Astrocyte (in vitro differentiated cells and primary cell): ENCODE measurements at regions not wholly inside any gene's neighbourhood (a gene's known extent, or its start where the extent isn't known, plus 50 kb on each side); places are given as distances from the start of the nearest gene placed in this dataset.

ENCODE experiments used
- DNase-seq: peaks from one replicate; pipeline ENCODE4 v3.0.0-alpha.2; 2010; ENCODE audit warnings: low read depth
- FAIRE-seq: peaks from 2 replicates; lab custom pipeline; 2011; peaks lifted over from hg19 to GRCh38; lab: Jason Lieb, UNC
- H2AFZ ChIP-seq: 2 replicates; pipeline ENCODE4 v1.6.0; 2012; ENCODE audit warnings: low read depth, low read length, inconsistent platforms
- H3K27ac ChIP-seq: 2 replicates; pipeline ENCODE4 v1.5.1; 2011; ENCODE audit warnings: low read depth, low read length, inconsistent platforms
- H3K27me3 ChIP-seq: 2 replicates; pipeline ENCODE4 v1.6.0; 2011; ENCODE audit warnings: low read length, inconsistent platforms; ENCODE audit not compliant: insufficient read depth
- H3K36me3 ChIP-seq: 2 replicates; pipeline ENCODE4 v1.5.1; 2011; ENCODE audit warnings: low read length, inconsistent platforms; ENCODE audit not compliant: insufficient read depth
- H3K4me1 ChIP-seq: 2 replicates; pipeline ENCODE4 v1.5.1; 2011; ENCODE audit warnings: low read length, inconsistent platforms; ENCODE audit not compliant: insufficient read depth
- H3K4me2 ChIP-seq: 2 replicates; pipeline ENCODE4 v1.6.0; 2012; ENCODE audit warnings: low read length, inconsistent platforms
- H3K4me3 ChIP-seq: 2 replicates; pipeline ENCODE4 v1.5.1; 2011; ENCODE audit warnings: low read depth, mild to moderate bottlenecking, low read length, inconsistent platforms; ENCODE audit not compliant: insufficient read depth
- H3K79me2 ChIP-seq: 2 replicates; pipeline ENCODE4 v1.6.0; 2012; ENCODE audit warnings: mild to moderate bottlenecking, low read length, inconsistent platforms; ENCODE audit not compliant: insufficient read depth
- H3K9ac ChIP-seq: 2 replicates; pipeline ENCODE4 v1.6.0; 2012; ENCODE audit warnings: mild to moderate bottlenecking, low read length, inconsistent platforms
- H3K9me3 ChIP-seq: 2 replicates; pipeline ENCODE4 v1.5.1; 2012; ENCODE audit warnings: low read depth, mild to moderate bottlenecking, low read length, inconsistent platforms; ENCODE audit not compliant: insufficient read depth
- H4K20me1 ChIP-seq: 2 replicates; pipeline ENCODE4 v1.6.0; 2012; ENCODE audit warnings: low read length, inconsistent platforms; ENCODE audit not compliant: insufficient read depth
- H3K27ac Mint-ChIP-seq: one replicate; pipeline ENCODE4 v1.8.0; 2021; ENCODE audit warnings: mild to moderate bottlenecking, mixed read lengths; ENCODE audit not compliant: unreplicated experiment
- H3K27me3 Mint-ChIP-seq: one replicate; pipeline ENCODE4 v1.8.0; 2021; ENCODE audit warnings: low read depth, mixed read lengths; ENCODE audit not compliant: unreplicated experiment
- H3K36me3 Mint-ChIP-seq: one replicate; pipeline ENCODE4 v1.8.0; 2021; ENCODE audit warnings: low read depth, mixed read lengths; ENCODE audit not compliant: unreplicated experiment
- H3K4me1 Mint-ChIP-seq: one replicate; pipeline ENCODE4 v1.8.0; 2021; ENCODE audit warnings: low read depth, mixed read lengths; ENCODE audit not compliant: unreplicated experiment
- H3K4me3 Mint-ChIP-seq: one replicate; pipeline ENCODE4 v1.8.0; 2021; ENCODE audit warnings: mild to moderate bottlenecking, moderate library complexity, mixed read lengths; ENCODE audit not compliant: unreplicated experiment
- H3K9me3 Mint-ChIP-seq: one replicate; pipeline ENCODE4 v1.8.0; 2021; ENCODE audit warnings: mild to moderate bottlenecking, mixed read lengths; ENCODE audit not compliant: unreplicated experiment
- EZH2 ChIP-seq: IDR thresholded peaks from 2 replicates; pipeline ENCODE4 v1.6.1; 2012; ENCODE audit warnings: mild to moderate bottlenecking, low read length, inconsistent platforms; ENCODE audit not compliant: insufficient read depth
- TF ChIP-seq, protein P1 (sequence below): IDR thresholded peaks from 2 replicates; pipeline ENCODE4 v1.5.1; 2011; ENCODE audit warnings: low read depth, mild to moderate bottlenecking, inconsistent platforms, low read length, moderate library complexity; ENCODE audit not compliant: insufficient read depth

DNA sequence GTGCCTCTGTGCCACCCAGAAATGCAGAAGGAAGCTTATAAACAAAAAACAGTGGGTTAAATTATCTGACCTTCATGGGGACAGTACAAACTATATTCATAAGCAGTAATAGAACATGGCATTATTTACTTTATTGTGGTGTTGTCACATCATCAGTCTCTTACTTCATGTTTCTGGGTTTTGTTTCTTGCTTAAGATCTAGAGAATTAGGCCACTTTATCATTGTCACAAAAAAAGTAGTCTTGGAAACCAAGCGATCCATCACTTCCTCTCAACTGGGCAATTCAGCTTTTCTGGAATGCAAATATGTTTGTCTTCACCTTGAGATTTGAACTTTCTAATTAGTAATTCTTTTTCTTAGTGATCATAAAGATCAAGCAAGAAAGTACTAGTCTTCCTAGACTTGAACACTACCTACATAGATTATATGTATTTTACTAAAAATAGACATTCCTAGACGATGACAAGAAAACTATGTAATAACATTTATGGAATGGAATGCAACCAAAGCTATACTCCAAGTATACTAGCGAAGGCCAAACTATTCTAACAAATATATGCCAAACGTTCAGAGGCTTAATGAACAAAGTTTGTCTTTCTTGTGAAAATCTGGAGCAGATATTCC, 363.4 kb downstream of the DAD1 start:
- H3K4me2 ChIP-seq, result peak overlapping the region; percentile 72
- H3K27me3 Mint-ChIP-seq, result peaks cover 2% of the 10 kb centered on the region
- TF ChIP-seq EZH2, result no peak
- TF ChIP-seq, protein P1, sequence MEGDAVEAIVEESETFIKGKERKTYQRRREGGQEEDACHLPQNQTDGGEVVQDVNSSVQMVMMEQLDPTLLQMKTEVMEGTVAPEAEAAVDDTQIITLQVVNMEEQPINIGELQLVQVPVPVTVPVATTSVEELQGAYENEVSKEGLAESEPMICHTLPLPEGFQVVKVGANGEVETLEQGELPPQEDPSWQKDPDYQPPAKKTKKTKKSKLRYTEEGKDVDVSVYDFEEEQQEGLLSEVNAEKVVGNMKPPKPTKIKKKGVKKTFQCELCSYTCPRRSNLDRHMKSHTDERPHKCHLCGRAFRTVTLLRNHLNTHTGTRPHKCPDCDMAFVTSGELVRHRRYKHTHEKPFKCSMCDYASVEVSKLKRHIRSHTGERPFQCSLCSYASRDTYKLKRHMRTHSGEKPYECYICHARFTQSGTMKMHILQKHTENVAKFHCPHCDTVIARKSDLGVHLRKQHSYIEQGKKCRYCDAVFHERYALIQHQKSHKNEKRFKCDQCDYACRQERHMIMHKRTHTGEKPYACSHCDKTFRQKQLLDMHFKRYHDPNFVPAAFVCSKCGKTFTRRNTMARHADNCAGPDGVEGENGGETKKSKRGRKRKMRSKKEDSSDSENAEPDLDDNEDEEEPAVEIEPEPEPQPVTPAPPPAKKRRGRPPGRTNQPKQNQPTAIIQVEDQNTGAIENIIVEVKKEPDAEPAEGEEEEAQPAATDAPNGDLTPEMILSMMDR, result no peak
- H3K27ac Mint-ChIP-seq, result peak overlapping the region; percentile 88
- peaks cover 15% of the 10 kb centered on the region for H3K4me1 ChIP-seq
- no peaks in the 10 kb centered on the region for H3K79me2 ChIP-seq
- H3K4me1 Mint-ChIP-seq, result peaks cover 28% of the 10 kb centered on the region
- peak overlapping the region; percentile 29 for H2AFZ ChIP-seq
- peak overlapping the region; percentile 92 for H3K27ac ChIP-seq
- H3K4me3 ChIP-seq, result peak overlapping the region; percentile 31
- FAIRE-seq (peak; percentile 73), DNase-seq (peak; percentile 78)
- no peaks in the 10 kb centered on the region for H3K9me3 ChIP-seq
- H3K27me3 ChIP-seq, result no peaks in the 10 kb centered on the region
- no peaks in the 10 kb centered on the region for H3K9me3 Mint-ChIP-seq
- H3K36me3 Mint-ChIP-seq, result no peaks in the 10 kb centered on the region
- H3K36me3 ChIP-seq, result no peaks in the 10 kb centered on the region
- H3K4me3 Mint-ChIP-seq, result no peak overlapping the region
- peak overlapping the region; percentile 69 for H3K9ac ChIP-seq
- no peaks in the 10 kb centered on the region for H4K20me1 ChIP-seq

DNA sequence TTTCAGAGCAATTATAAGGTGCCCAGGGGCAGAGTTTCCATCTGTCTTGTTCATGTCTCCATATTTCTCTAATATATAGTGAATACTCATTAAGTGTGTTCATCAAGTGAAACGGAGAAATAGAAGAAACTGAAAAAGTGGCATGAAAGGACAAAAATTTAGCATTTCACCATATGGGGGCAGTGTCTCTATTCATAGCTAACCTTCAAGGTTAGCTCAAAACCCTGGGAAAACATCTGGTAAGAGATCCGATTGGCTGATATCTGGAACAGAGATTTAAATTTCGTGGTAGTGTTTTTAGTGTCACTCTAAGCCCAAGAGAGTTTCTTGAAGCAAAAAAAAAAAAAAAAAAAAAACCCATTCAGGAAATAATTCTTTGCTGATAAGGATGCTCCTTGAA, 367.5 kb downstream of the DAD1 start:
- Histone ChIP-seq H3K27ac (no peak overlapping the region), H2AFZ (no peak overlapping the region), H4K20me1 (no peaks in the 10 kb centered on the region), H3K4me1 (peaks cover 10% of the 10 kb centered on the region), H3K27me3 (no peaks in the 10 kb centered on the region), H3K79me2 (no peaks in the 10 kb centered on the region), H3K36me3 (no peaks in the 10 kb centered on the region), H3K4me2 (no peak overlapping the region), H3K4me3 (no peak overlapping the region), H3K9me3 (no peaks in the 10 kb centered on the region), H3K9ac (no peak overlapping the region)
- Mint-ChIP-seq H3K27ac (no peak overlapping the region), H3K36me3 (no peaks in the 10 kb centered on the region), H3K27me3 (peaks cover 2% of the 10 kb centered on the region), H3K9me3 (no peaks in the 10 kb centered on the region), H3K4me1 (peaks cover 24% of the 10 kb centered on the region), H3K4me3 (no peak overlapping the region)
- DNase-seq (no peak), FAIRE-seq (no peak)
- TF ChIP-seq EZH2, result no peak
- TF ChIP-seq, protein P1, result peak; percentile 45

DNA sequence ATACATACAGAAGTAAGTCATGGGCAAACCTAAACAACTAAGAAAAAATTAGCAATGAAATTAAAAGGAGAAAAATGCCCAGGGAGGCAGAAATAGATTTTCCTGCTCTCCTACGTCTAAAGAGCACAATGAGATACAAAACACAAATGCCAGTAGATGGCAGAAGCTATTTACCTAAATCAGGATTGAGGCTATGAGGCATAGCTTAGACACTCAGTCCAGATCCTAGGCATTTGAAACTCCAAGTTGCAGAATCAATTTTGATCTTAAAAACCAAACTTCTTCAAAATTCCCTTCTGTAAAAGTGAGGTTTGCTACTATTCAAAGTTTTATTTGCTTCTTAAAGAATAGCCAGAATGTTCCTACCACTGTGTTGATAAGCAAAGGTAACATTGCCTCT, 368.6 kb downstream of the DAD1 start:
- no peak overlapping the region for H3K27ac Mint-ChIP-seq
- H3K27me3 Mint-ChIP-seq, result peaks cover 2% of the 10 kb centered on the region
- H3K36me3 Mint-ChIP-seq, result no peaks in the 10 kb centered on the region
- no peak overlapping the region for H3K27ac ChIP-seq
- DNase-seq (peak; percentile 22), FAIRE-seq (peak; percentile 32)
- no peak for TF ChIP-seq EZH2
- TF ChIP-seq, protein P1, result peak; percentile 21
- no peak overlapping the region for H2AFZ ChIP-seq
- H3K79me2 ChIP-seq, result no peaks in the 10 kb centered on the region
- H3K9me3 ChIP-seq, result no peaks in the 10 kb centered on the region
- H4K20me1 ChIP-seq, result no peaks in the 10 kb centered on the region
- H3K9me3 Mint-ChIP-seq, result no peaks in the 10 kb centered on the region
- no peak overlapping the region for H3K4me3 Mint-ChIP-seq
- peaks cover 2% of the 10 kb centered on the region for H3K4me1 ChIP-seq
- no peaks in the 10 kb centered on the region for H3K27me3 ChIP-seq
- H3K4me3 ChIP-seq, result no peak overlapping the region
- no peak overlapping the region for H3K4me2 ChIP-seq
- H3K36me3 ChIP-seq, result no peaks in the 10 kb centered on the region
- peaks cover 14% of the 10 kb centered on the region for H3K4me1 Mint-ChIP-seq
- no peak overlapping the region for H3K9ac ChIP-seq
